Liver (tissue), 8 donors: ENCODE measurements at regions not wholly inside any gene's neighbourhood (a gene's known extent, or its start where the extent isn't known, plus 50 kb on each side); places are given as distances from the start of the nearest gene placed in this dataset.

Source experiments
- DNase-seq: peaks from one replicate; pipeline ENCODE4 v3.0.0-alpha.2; 2017; ENCODE audit warnings: low spot score
- H3K27ac ChIP-seq, 2 donors: one replicate each; pipeline ENCODE4 v1.7.0; 2013; ENCODE audit warnings: inconsistent platforms in 2 of 2, low read length in 2 of 2, control low read depth in 1 of 2, low read depth in 1 of 2, mild to moderate bottlenecking in 1 of 2
- H3K27me3 ChIP-seq, 4 donors: one replicate each; pipeline versions ENCODE4 v1.6.1 to v1.7.0; 2013; ENCODE audit warnings: low read length in 3 of 4, inconsistent platforms in 1 of 4, mild to moderate bottlenecking in 1 of 4, moderate library complexity in 1 of 4; ENCODE audit not compliant: control insufficient read depth in 4 of 4, insufficient read depth in 4 of 4
- H3K36me3 ChIP-seq, 4 donors: one replicate each; pipeline versions ENCODE4 v1.6.1 to v1.7.0; 2013; ENCODE audit warnings: low read length in 3 of 4, mild to moderate bottlenecking in 3 of 4, low read depth in 1 of 4, moderate library complexity in 1 of 4; ENCODE audit not compliant: control insufficient read depth in 4 of 4, insufficient read depth in 3 of 4
- H3K4me1 ChIP-seq, 4 donors: one replicate each; pipeline versions ENCODE4 v1.6.1 to v1.7.0; 2013; ENCODE audit warnings: low read length in 3 of 4, mild to moderate bottlenecking in 3 of 4, moderate library complexity in 1 of 4; ENCODE audit not compliant: control insufficient read depth in 4 of 4, insufficient read depth in 4 of 4
- H3K4me3 ChIP-seq, 3 donors: one replicate each; pipeline versions ENCODE4 v1.6.1 to v1.7.0; 2013; ENCODE audit warnings: low read length in 3 of 3, control low read depth in 1 of 3, low read depth in 1 of 3, mild to moderate bottlenecking in 1 of 3
- H3K9ac ChIP-seq, 2 donors: one replicate each; pipeline ENCODE4 v1.7.0; 2013; ENCODE audit warnings: low read length in 2 of 2, mild to moderate bottlenecking in 2 of 2, moderate library complexity in 2 of 2, control low read depth in 1 of 2, low read depth in 1 of 2
- H3K9me3 ChIP-seq, 4 donors: one replicate each; pipeline versions ENCODE4 v1.6.1 to v1.7.0; 2013; ENCODE audit warnings: low read length in 3 of 4; ENCODE audit not compliant: control insufficient read depth in 4 of 4
- EGR1 ChIP-seq, 2 donors: IDR thresholded peaks; 2 replicates each; pipeline ENCODE4 v1.6.1; 2016 to 2018; ENCODE audit warnings: antibody characterized with exemption in 2 of 2, low read depth in 2 of 2
- FOXA1 ChIP-seq: IDR thresholded peaks from 2 replicates; pipeline ENCODE4 v1.6.1; 2016; ENCODE audit warnings: antibody characterized with exemption
- FOXA2 ChIP-seq: IDR thresholded peaks from 2 replicates; pipeline ENCODE4 v1.6.1; 2016; ENCODE audit warnings: antibody characterized with exemption
- GABPA ChIP-seq, 2 donors: IDR thresholded peaks in 1 of 2; conservative IDR thresholded peaks in 1 of 2; 2 replicates each; pipeline ENCODE4 v1.6.1; 2016; ENCODE audit warnings: antibody characterized with exemption in 2 of 2, mild to moderate bottlenecking in 1 of 2, moderate library complexity in 1 of 2
- HNF4A ChIP-seq, 2 donors: conservative IDR thresholded peaks; 2 replicates each; pipeline ENCODE4 v1.6.1; 2016; ENCODE audit warnings: antibody characterized with exemption in 2 of 2, mild to moderate bottlenecking in 2 of 2
- HNF4G ChIP-seq: IDR thresholded peaks from 2 replicates; pipeline ENCODE4 v1.6.1; 2016; ENCODE audit warnings: antibody characterized with exemption
- NR2F2 ChIP-seq: IDR thresholded peaks from 2 replicates; pipeline ENCODE4 v1.6.1; 2016; ENCODE audit warnings: antibody characterized with exemption
- RAD21 ChIP-seq, 2 donors: IDR thresholded peaks; 2 replicates each; pipeline ENCODE4 v1.6.1; 2016; ENCODE audit warnings: antibody characterized with exemption in 2 of 2, mild to moderate bottlenecking in 2 of 2
- RXRA ChIP-seq, 2 donors: IDR thresholded peaks; 2 replicates each; pipeline ENCODE4 v1.6.1; 2017 to 2018; ENCODE audit warnings: antibody characterized with exemption in 2 of 2, mild to moderate bottlenecking in 1 of 2
- TAF1 ChIP-seq: conservative IDR thresholded peaks from 2 replicates; pipeline ENCODE4 v1.6.1; 2016; ENCODE audit warnings: antibody characterized with exemption, mild to moderate bottlenecking
- WGBS: extraction: QIAGEN DNeasy Blood & Tissue Kit; methylation state at CpG from one replicate; pipeline ENCODE4 v1.1.7; 2013; 5-methylcytosine and 5-hydroxymethylcytosine counted together
- TF ChIP-seq, protein P1 (sequence below): IDR thresholded peaks from 2 replicates; pipeline ENCODE4 v1.6.1; 2016; ENCODE audit warnings: antibody characterized with exemption
- TF ChIP-seq, protein P2 (sequence below): IDR thresholded peaks from 2 replicates; pipeline ENCODE4 v1.6.1; 2016; ENCODE audit warnings: antibody characterized with exemption
- TF ChIP-seq, protein P3 (sequence below): IDR thresholded peaks from 2 replicates; pipeline ENCODE4 v1.6.1; 2016; ENCODE audit warnings: antibody characterized with exemption, mild to moderate bottlenecking
- TF ChIP-seq, protein P4 (sequence below): fragments of 150-350 bp; IDR thresholded peaks from 2 replicates; pipeline ENCODE4 v1.5.1; 2017; ENCODE audit warnings: improper control_type of control experiment, low read depth, low read length; ENCODE audit not compliant: missing input control
- donor health status: healthy.
- donor health status: healthy.
- donor health status: healthy.
- donor health status: healthy.
- donor health status: healthy.

DNA sequence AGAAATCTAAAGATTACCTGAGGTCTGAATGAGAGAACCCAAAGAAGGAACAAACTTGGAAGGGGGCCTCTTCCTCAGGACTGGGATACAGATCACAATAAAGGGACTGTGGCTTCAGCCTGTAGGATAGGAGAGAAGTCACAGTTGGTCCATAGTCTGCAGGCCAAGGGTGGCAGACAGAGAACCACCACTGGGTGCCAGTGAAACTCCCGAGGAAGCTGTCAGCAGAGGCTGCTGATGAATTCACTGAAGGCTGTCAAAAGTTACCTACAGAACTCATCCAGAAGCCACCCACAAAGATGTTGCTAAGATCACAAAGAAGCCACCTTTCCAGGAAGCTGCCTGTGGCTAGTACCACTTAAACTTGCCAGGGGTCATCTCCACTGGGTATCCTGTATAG is 78.5 kb downstream of the TMCO5A start (continued):
- TF ChIP-seq, protein P1, sequence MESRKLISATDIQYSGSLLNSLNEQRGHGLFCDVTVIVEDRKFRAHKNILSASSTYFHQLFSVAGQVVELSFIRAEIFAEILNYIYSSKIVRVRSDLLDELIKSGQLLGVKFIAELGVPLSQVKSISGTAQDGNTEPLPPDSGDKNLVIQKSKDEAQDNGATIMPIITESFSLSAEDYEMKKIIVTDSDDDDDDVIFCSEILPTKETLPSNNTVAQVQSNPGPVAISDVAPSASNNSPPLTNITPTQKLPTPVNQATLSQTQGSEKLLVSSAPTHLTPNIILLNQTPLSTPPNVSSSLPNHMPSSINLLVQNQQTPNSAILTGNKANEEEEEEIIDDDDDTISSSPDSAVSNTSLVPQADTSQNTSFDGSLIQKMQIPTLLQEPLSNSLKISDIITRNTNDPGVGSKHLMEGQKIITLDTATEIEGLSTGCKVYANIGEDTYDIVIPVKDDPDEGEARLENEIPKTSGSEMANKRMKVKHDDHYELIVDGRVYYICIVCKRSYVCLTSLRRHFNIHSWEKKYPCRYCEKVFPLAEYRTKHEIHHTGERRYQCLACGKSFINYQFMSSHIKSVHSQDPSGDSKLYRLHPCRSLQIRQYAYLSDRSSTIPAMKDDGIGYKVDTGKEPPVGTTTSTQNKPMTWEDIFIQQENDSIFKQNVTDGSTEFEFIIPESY = no peak
- TF ChIP-seq RXRA (IDR thresholded peaks at IDR 0.05) = no peak
- no peak for TF ChIP-seq EGR1 (IDR thresholded peaks at IDR 0.05; ENCODE audit: low read depth in 2 of 2)
- TF ChIP-seq GABPA (IDR thresholded peaks at IDR 0.05 in 1 of 2, conservative IDR thresholded peaks at IDR 0.05 in 1 of 2) = no peak
- no peak for TF ChIP-seq FOXA1
- no peak for TF ChIP-seq RAD21 (IDR thresholded peaks at IDR 0.05)
- TF ChIP-seq, protein P2, sequence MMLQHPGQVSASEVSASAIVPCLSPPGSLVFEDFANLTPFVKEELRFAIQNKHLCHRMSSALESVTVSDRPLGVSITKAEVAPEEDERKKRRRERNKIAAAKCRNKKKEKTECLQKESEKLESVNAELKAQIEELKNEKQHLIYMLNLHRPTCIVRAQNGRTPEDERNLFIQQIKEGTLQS = no peak
- no peak for TF ChIP-seq TAF1

DNA sequence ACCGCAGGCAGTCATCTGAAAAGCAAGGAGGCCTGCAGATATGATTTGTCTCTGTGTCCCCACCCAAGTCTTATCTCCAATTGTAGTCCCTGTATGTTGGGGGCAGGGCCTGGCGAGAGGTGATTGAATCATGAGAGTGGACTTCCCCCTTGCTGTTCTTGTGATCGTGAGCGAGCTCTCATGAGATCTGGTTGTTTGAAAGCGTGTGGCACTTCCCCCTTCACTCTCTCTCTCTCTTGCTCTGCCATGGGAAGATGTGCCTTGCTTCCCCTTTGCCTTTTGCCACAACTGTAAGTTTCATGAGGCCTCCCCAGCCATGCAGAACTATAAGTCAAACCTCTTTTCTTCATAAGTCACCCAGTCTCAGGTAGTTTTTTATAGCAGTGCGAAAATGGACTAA is 83.3 kb downstream of the TMCO5A start:
- no peak overlapping the region for H3K27ac ChIP-seq
- 87% methylated on average over 6 of the region's 6 CpGs for WGBS
- no peaks in the 10 kb centered on the region for H3K36me3 ChIP-seq
- no peak overlapping the region for H3K9ac ChIP-seq
- TF ChIP-seq RXRA (IDR thresholded peaks at IDR 0.05) (no peak), EGR1 (IDR thresholded peaks at IDR 0.05; ENCODE audit: low read depth in 2 of 2) (no peak), HNF4G (no peak), FOXA2 (no peak), TAF1 (no peak), HNF4A (conservative IDR thresholded peaks at IDR 0.05) (no peak), NR2F2 (no peak), FOXA1 (no peak), GABPA (IDR thresholded peaks at IDR 0.05 in 1 of 2, conservative IDR thresholded peaks at IDR 0.05 in 1 of 2) (no peak)
- TF ChIP-seq, protein P2 = no peak
- TF ChIP-seq, protein P3, sequence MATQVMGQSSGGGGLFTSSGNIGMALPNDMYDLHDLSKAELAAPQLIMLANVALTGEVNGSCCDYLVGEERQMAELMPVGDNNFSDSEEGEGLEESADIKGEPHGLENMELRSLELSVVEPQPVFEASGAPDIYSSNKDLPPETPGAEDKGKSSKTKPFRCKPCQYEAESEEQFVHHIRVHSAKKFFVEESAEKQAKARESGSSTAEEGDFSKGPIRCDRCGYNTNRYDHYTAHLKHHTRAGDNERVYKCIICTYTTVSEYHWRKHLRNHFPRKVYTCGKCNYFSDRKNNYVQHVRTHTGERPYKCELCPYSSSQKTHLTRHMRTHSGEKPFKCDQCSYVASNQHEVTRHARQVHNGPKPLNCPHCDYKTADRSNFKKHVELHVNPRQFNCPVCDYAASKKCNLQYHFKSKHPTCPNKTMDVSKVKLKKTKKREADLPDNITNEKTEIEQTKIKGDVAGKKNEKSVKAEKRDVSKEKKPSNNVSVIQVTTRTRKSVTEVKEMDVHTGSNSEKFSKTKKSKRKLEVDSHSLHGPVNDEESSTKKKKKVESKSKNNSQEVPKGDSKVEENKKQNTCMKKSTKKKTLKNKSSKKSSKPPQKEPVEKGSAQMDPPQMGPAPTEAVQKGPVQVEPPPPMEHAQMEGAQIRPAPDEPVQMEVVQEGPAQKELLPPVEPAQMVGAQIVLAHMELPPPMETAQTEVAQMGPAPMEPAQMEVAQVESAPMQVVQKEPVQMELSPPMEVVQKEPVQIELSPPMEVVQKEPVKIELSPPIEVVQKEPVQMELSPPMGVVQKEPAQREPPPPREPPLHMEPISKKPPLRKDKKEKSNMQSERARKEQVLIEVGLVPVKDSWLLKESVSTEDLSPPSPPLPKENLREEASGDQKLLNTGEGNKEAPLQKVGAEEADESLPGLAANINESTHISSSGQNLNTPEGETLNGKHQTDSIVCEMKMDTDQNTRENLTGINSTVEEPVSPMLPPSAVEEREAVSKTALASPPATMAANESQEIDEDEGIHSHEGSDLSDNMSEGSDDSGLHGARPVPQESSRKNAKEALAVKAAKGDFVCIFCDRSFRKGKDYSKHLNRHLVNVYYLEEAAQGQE = no peak
- TF ChIP-seq, protein P4, sequence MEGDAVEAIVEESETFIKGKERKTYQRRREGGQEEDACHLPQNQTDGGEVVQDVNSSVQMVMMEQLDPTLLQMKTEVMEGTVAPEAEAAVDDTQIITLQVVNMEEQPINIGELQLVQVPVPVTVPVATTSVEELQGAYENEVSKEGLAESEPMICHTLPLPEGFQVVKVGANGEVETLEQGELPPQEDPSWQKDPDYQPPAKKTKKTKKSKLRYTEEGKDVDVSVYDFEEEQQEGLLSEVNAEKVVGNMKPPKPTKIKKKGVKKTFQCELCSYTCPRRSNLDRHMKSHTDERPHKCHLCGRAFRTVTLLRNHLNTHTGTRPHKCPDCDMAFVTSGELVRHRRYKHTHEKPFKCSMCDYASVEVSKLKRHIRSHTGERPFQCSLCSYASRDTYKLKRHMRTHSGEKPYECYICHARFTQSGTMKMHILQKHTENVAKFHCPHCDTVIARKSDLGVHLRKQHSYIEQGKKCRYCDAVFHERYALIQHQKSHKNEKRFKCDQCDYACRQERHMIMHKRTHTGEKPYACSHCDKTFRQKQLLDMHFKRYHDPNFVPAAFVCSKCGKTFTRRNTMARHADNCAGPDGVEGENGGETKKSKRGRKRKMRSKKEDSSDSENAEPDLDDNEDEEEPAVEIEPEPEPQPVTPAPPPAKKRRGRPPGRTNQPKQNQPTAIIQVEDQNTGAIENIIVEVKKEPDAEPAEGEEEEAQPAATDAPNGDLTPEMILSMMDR = no peak
- TF ChIP-seq, protein P1 = no peak
- H3K4me3 ChIP-seq = no peak overlapping the region
- H3K27me3 ChIP-seq = peaks cover 0 to 2% (median 0%) of the 10 kb centered on the region in 4 donors
- no peaks in the 10 kb centered on the region for H3K9me3 ChIP-seq
- H3K4me1 ChIP-seq = no peaks in the 10 kb centered on the region
- DNase-seq = no peak
